RWPE2 (cell line): ENCODE measurements at regions not wholly inside any gene's neighbourhood (a gene's known extent, or its start where the extent isn't known, plus 50 kb on each side); places are given as distances from the start of the nearest gene placed in this dataset.
A peak's percentile ranks its signal among the peaks of the same experiment; 100 is the strongest.

Source experiments
- ATAC-seq: fragments of 200-7000 bp; cut with Tn5 transposase; 3 replicates; pipeline ENCODE4 v1.9.1; 2021; ENCODE audit warnings: low read depth
- DNase-seq: peaks from one replicate; pipeline ENCODE4 v3.0.0-alpha.2; 2020; ENCODE audit warnings: low spot score
- H3K27ac ChIP-seq: fragments of 450-650 bp; 2 replicates; pipeline ENCODE4 v1.5.1; 2017; ENCODE audit warnings: mild to moderate bottlenecking; ENCODE audit not compliant: poor library complexity, severe bottlenecking
- H3K27me3 ChIP-seq: fragments of 250-450 bp; sonication (Bioruptor Pico); 2 replicates; pipeline ENCODE4 v1.5.1; 2021; ENCODE audit warnings: mild to moderate bottlenecking, moderate library complexity; ENCODE audit not compliant: insufficient read depth, poor library complexity, severe bottlenecking
- H3K36me3 ChIP-seq: fragments of 250-450 bp; sonication (Bioruptor Pico); 2 replicates; pipeline ENCODE4 v1.5.1; 2020; ENCODE audit warnings: low read depth, mild to moderate bottlenecking, moderate library complexity
- H3K4me1 ChIP-seq: fragments of 250-450 bp; sonication (Bioruptor Pico); 2 replicates; pipeline ENCODE4 v1.5.1; 2021; ENCODE audit warnings: mild to moderate bottlenecking, moderate library complexity; ENCODE audit not compliant: insufficient read depth, poor library complexity, severe bottlenecking
- H3K4me3 ChIP-seq: fragments of 250-450 bp; sonication (Bioruptor Pico); 2 replicates; pipeline ENCODE4 v1.5.1; 2021; ENCODE audit warnings: mild to moderate bottlenecking, moderate library complexity; ENCODE audit not compliant: severe bottlenecking
- H3K9me3 ChIP-seq: fragments of 250-450 bp; sonication (Bioruptor Pico); 2 replicates; pipeline ENCODE4 v1.5.1; 2021; ENCODE audit warnings: mild to moderate bottlenecking, moderate library complexity; ENCODE audit not compliant: severe bottlenecking
- CTCF ChIP-seq: fragments of 450-650 bp; IDR thresholded peaks from one replicate; pipeline ENCODE4 v1.5.1; 2017; ENCODE audit warnings: mild to moderate bottlenecking, moderate library complexity; ENCODE audit not compliant: poor library complexity, severe bottlenecking

- Histone ChIP-seq H3K9me3 (no peaks in the 10 kb centered on the region), H3K36me3 (no peaks in the 10 kb centered on the region), H3K4me1 (no peaks in the 10 kb centered on the region), H3K27me3 (no peaks in the 10 kb centered on the region), H3K27ac (no peak overlapping the region), H3K4me3 (no peak overlapping the region)
- no peak for TF ChIP-seq CTCF
- no peak for DNase-seq
- no peak for ATAC-seq
These were observed 396.8 kb upstream of the UBE2E3 start for GRCh38 chr2:180583441-180584140.

- Histone ChIP-seq H3K27ac (no peak overlapping the region), H3K27me3 (no peaks in the 10 kb centered on the region), H3K36me3 (no peaks in the 10 kb centered on the region), H3K4me3 (no peak overlapping the region), H3K4me1 (peaks cover 3% of the 10 kb centered on the region), H3K9me3 (no peaks in the 10 kb centered on the region)
- TF ChIP-seq CTCF: no peak
- DNase-seq (no peak), ATAC-seq (no peak)
These were observed 401.0 kb upstream of the UBE2E3 start for GRCh38 chr2:180579388-180579787.

GRCh38 chr2:180578441-180578840, 402.0 kb upstream of the UBE2E3 start:
- Histone ChIP-seq H3K9me3 (no peaks in the 10 kb centered on the region), H3K27ac (no peak overlapping the region), H3K36me3 (no peaks in the 10 kb centered on the region), H3K4me3 (no peak overlapping the region), H3K4me1 (peaks cover 11% of the 10 kb centered on the region), H3K27me3 (no peaks in the 10 kb centered on the region)
- TF ChIP-seq CTCF: no peak
- ATAC-seq (no peak), DNase-seq (no peak)

DNA sequence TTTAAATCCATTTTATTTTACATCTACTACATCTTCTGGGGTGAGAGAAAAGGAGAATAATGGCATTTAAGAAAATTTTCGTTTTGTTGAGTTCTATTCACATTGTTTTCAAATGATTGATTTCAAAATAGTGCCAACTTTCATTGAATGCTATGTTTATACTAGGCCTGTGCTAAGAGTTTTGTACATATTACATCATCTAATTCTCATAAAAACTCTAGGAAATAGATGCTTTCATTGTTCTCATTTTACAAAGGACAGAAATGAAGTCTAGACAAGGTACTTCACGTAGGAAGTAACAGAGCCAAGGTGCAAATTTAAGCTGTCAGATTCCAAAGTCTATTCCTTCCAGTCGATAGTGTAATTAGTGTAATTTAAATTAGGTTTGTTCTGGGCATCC, 402.8 kb upstream of the UBE2E3 start:
- TF ChIP-seq CTCF: no peak
- H3K27ac ChIP-seq: no peak overlapping the region
- H3K9me3 ChIP-seq: no peaks in the 10 kb centered on the region
- peaks cover 17% of the 10 kb centered on the region for H3K4me1 ChIP-seq
- no peaks in the 10 kb centered on the region for H3K36me3 ChIP-seq
- no peaks in the 10 kb centered on the region for H3K27me3 ChIP-seq
- ATAC-seq: peak; percentile 56
- H3K4me3 ChIP-seq: no peak overlapping the region
- no peak for DNase-seq

DNA sequence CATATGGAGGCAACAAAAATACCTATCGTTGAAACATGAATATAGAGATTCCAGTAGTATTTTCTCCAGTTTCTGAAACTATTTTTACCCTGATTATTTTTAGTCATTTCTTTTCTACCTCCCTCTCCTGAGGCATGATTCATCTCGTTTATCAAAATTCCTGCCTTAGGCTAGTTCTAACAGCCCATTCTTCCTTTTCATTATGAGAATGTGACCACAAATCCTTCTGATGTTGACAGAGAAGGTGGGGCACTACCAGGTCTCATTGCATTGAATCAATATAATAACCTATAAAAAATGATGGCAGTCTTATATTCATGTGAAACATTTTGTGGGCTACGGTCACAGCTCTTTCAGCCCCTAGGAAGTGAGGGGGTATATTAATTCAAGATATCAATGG, 406.5 kb upstream of the UBE2E3 start:
- peak; percentile 93 for ATAC-seq
- TF ChIP-seq CTCF: no peak
- H3K36me3 ChIP-seq: no peaks in the 10 kb centered on the region
- H3K4me1 ChIP-seq: peaks cover 31% of the 10 kb centered on the region
- peak overlapping the region; percentile 26 for H3K27ac ChIP-seq
- no peaks in the 10 kb centered on the region for H3K9me3 ChIP-seq
- H3K27me3 ChIP-seq: no peaks in the 10 kb centered on the region
- H3K4me3 ChIP-seq: no peak overlapping the region
- no peak for DNase-seq
